ENCODE measurements at regions not wholly inside any gene's neighbourhood (a gene's known extent, or its start where the extent isn't known, plus 50 kb on each side); places are given as distances from the start of the nearest gene placed in this dataset.

DNA sequence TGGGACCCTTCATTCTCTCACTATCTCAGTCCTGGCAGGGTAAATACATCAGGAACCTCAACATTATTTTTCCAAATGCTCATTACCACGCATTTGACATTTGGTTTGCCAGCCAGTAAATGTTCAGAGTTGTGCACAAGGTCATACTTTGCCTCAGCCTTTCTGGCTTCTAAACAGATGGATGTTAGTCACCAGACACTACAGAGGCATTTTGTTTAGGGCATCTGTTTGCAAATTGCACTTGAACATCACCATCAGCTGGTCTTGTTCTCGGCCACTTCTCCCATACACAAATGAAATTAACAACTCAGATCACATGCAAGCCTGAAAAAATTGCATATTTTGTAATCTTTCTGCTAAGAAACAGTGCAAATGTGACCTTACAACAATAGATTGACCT, 75.0 kb upstream of the SLC1A1 start:
- no peak overlapping the region for H3K4me3 ChIP-seq (ENCODE audit: control insufficient read depth, low read depth, low read length)
- TF ChIP-seq, protein P1, sequence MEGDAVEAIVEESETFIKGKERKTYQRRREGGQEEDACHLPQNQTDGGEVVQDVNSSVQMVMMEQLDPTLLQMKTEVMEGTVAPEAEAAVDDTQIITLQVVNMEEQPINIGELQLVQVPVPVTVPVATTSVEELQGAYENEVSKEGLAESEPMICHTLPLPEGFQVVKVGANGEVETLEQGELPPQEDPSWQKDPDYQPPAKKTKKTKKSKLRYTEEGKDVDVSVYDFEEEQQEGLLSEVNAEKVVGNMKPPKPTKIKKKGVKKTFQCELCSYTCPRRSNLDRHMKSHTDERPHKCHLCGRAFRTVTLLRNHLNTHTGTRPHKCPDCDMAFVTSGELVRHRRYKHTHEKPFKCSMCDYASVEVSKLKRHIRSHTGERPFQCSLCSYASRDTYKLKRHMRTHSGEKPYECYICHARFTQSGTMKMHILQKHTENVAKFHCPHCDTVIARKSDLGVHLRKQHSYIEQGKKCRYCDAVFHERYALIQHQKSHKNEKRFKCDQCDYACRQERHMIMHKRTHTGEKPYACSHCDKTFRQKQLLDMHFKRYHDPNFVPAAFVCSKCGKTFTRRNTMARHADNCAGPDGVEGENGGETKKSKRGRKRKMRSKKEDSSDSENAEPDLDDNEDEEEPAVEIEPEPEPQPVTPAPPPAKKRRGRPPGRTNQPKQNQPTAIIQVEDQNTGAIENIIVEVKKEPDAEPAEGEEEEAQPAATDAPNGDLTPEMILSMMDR (conservative IDR thresholded peaks at IDR 0.05; ENCODE audit: control insufficient read depth, insufficient read depth, low read depth, low read length), result no peak
- DNase-seq (ENCODE audit: low read depth), result peak; percentile 9

DNA sequence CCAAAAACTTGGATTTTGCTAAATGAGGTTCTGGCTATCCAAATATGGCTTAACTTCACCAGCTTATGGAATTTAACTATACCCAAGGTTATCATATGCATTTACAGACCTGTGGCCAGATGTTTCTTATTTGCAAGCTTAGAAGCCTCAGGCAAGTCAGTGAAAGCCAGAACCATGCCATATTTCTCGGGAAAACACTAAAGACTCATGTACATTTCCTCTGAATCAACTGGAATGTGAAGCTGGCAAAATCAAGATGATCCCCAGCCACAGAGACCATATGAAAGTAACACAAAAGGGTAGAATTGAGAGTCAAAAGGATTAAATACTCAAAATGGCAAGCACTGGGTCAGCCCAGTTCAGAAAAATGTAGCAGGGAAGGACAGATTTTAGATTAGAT, 76.4 kb upstream of the SLC1A1 start:
- TF ChIP-seq, protein P1 (conservative IDR thresholded peaks at IDR 0.05; ENCODE audit: control insufficient read depth, insufficient read depth, low read depth, low read length), result no peak
- no peak for DNase-seq (ENCODE audit: low read depth)
- H3K4me3 ChIP-seq (ENCODE audit: control insufficient read depth, low read depth, low read length), result no peak overlapping the region

DNA sequence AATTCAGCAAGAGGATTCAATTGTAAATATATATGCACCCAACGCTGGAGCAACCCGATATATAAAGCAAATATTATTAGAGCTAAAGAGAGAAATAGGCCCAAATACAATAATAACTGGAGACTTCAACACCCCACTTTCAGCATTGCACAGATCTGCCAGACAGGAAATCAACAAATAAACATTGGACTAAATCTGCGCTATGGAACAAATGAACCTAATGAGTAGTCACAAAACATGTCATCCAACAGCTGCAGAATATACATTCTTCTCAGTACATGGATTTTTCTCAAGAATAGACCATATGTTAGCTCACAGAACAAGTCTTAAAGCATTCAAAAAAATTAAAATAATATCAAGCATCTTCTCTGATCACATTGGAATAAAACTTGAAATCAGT, 86.1 kb upstream of the SLC1A1 start:
- TF ChIP-seq, protein P1 (conservative IDR thresholded peaks at IDR 0.05; ENCODE audit: control insufficient read depth, insufficient read depth, low read depth, low read length), result no peak
- no peak for DNase-seq (ENCODE audit: low read depth)
- H3K4me3 ChIP-seq (ENCODE audit: control insufficient read depth, low read depth, low read length), result no peak overlapping the region

DNA sequence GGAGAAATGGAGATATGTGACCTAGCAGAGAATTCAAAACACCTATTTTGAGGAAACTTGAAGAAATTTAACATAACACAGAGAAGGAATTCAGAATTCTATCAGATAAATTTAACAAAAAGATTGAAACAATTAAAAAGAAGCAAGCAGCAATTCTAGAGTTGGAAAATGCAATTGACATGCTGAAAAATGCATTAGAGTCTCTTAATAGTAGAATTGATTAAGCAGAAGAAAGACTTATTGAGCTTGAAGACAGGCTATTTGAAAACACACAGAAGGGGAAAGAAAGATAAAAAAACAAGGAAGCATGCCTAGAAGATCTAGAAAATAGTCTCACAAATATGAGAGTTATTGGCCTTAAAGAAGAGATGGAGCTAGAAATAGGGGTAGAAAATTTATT, 87.8 kb upstream of the SLC1A1 start:
- no peak overlapping the region for H3K4me3 ChIP-seq (ENCODE audit: control insufficient read depth, low read depth, low read length)
- DNase-seq (ENCODE audit: low read depth), result no peak
- TF ChIP-seq, protein P1 (conservative IDR thresholded peaks at IDR 0.05; ENCODE audit: control insufficient read depth, insufficient read depth, low read depth, low read length), result no peak

DNA sequence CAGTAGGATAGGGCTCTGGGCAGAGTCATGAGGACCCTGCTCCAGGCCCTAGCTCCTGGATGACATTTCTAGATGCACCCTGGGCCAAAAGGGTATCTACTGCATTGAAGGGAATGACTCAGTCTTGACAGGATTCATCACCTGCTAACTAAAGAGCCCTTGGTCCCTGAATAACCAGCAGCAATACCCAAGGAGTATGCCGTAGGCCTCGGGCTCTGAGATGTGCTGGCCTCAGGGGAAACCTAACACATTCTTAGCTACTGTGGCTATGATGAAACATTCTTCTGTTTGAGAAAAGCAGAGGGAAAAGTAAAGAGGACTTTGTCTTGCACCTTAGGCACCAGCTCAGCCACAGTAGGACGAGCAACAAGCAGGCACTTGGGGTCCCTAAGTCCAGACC, 89.5 kb upstream of the SLC1A1 start:
- H3K4me3 ChIP-seq (ENCODE audit: control insufficient read depth, low read depth, low read length), result no peak overlapping the region
- no peak for DNase-seq (ENCODE audit: low read depth)
- TF ChIP-seq, protein P1 (conservative IDR thresholded peaks at IDR 0.05; ENCODE audit: control insufficient read depth, insufficient read depth, low read depth, low read length), result no peak

DNA sequence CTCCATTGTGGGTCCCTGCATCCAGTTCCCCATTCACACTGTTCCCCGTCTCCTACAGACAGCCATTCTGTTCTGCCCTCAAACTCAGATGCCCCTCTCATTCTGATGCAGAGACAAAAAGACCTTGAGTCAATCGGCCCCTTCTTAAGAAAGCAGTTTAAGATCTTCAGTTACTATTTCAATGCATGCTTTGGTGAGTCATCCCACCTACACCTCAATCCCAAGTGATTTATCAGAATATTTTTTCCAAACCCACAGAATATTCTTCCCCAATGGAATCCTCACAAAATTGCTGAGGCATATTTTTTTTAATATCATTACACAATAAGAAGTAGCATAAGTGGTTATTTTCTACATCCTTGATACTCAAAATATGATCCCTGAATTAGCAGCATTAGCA, 92.4 kb upstream of the SLC1A1 start:
- H3K4me3 ChIP-seq (ENCODE audit: control insufficient read depth, low read depth, low read length), result no peak overlapping the region
- TF ChIP-seq, protein P1 (conservative IDR thresholded peaks at IDR 0.05; ENCODE audit: control insufficient read depth, insufficient read depth, low read depth, low read length), result no peak
- peak; percentile 81 for DNase-seq (ENCODE audit: low read depth)

Measured in fibroblast of mammary gland (primary cell).